B cell (primary cell): ENCODE measurements at regions not wholly inside any gene's neighbourhood (a gene's known extent, or its start where the extent isn't known, plus 50 kb on each side); places are given as distances from the start of the nearest gene placed in this dataset.

Experiments used
- ATAC-seq: fragments of 200-7000 bp; cut with Tn5 transposase; one replicate; pipeline ENCODE4 v1.10.0; 2021; ENCODE audit warnings: low read depth, mild to moderate bottlenecking, moderate number of reproducible peaks, moderate library complexity
- CTCF ChIA-PET: fragments of 350-600 bp; sonication (Branson Sonifier 250); formaldehyde crosslinking; loops from one replicate; lab custom pipeline; 2021; ENCODE audit warnings: antibody characterized with exemption, inconsistent platforms; lab: Charles Lee
- POLR2A ChIA-PET: fragments of 350-600 bp; sonication (Branson Sonifier 250); formaldehyde crosslinking; loops from one replicate; lab custom pipeline; 2021; ENCODE audit warnings: antibody characterized with exemption; lab: Charles Lee
- DNase-seq: peaks from one replicate; pipeline ENCODE4 v3.0.0; 2013
- H2AFZ ChIP-seq: 2 replicates; pipeline ENCODE4 v1.6.1; 2012; ENCODE audit warnings: mild to moderate bottlenecking, low read depth, low read length; ENCODE audit not compliant: insufficient read depth, poor library complexity, severe bottlenecking
- H3K27ac ChIP-seq, 2 donors: 1 replicate in 1 of 2; 2 replicates in 1 of 2; pipeline ENCODE4 v1.5.1; 2012 to 2013; ENCODE audit warnings: low read length in 2 of 2, mild to moderate bottlenecking in 2 of 2, moderate library complexity in 1 of 2
- H3K27me3 ChIP-seq, 4 experiments: fragments of 200-600 bp in 1 of 4; sonication (generic) in 1 of 4; replicated peaks in 1 of 4; 1 replicate in 2 of 4; 2 replicates in 2 of 4; pipeline versions ENCODE4 v1.6.1 to v1.7.0; 2013 to 2016; ENCODE audit warnings: low read length in 3 of 4, mild to moderate bottlenecking in 2 of 4, mixed read lengths in 1 of 4, moderate library complexity in 1 of 4; ENCODE audit not compliant: insufficient read depth in 4 of 4, control insufficient read depth in 3 of 4; ENCODE audit errors: control extremely low read depth in 1 of 4
- H3K36me3 ChIP-seq, 2 experiments: replicated peaks in 1 of 2; 1 replicate in 1 of 2; 2 replicates in 1 of 2; pipeline versions ENCODE4 v1.6.1 to v1.7.1; 2013; ENCODE audit warnings: low read length in 1 of 2; ENCODE audit not compliant: insufficient read depth in 2 of 2, control insufficient read depth in 1 of 2; ENCODE audit errors: control extremely low read depth in 1 of 2, extremely low read depth in 1 of 2
- H3K4me1 ChIP-seq, 2 donors: fragments of 200-600 bp in 1 of 2; sonication (generic) in 1 of 2; 1 replicate in 1 of 2; 2 replicates in 1 of 2; pipeline versions ENCODE4 v1.5.1 to v1.6.1; 2013 to 2017; ENCODE audit warnings: low read length in 2 of 2; ENCODE audit not compliant: control insufficient read depth in 2 of 2, insufficient read depth in 2 of 2
- H3K4me2 ChIP-seq: replicated peaks from 2 replicates; pipeline ENCODE3; 2012; ENCODE audit warnings: mild to moderate bottlenecking, low read depth, low read length; ENCODE audit not compliant: poor library complexity, severe bottlenecking
- H3K4me3 ChIP-seq, 5 experiments: fragments of 200-600 bp in 1 of 5; sonication (generic) in 1 of 5; 1 replicate in 3 of 5; 2 replicates in 2 of 5; pipeline versions ENCODE4 v1.5.1 to v1.7.0; 2011 to 2016; ENCODE audit warnings: low read length in 4 of 5, mild to moderate bottlenecking in 4 of 5, low read depth in 2 of 5, control low read depth in 1 of 5, moderate library complexity in 1 of 5; ENCODE audit not compliant: insufficient read depth in 1 of 5; ENCODE audit errors: control extremely low read depth in 1 of 5, extremely low read depth in 1 of 5
- H3K79me2 ChIP-seq: fragments of 200-600 bp; sonication (generic); one replicate; pipeline ENCODE4 v1.6.0; 2016; ENCODE audit warnings: low read length; ENCODE audit not compliant: control insufficient read depth, insufficient read depth
- H3K9ac ChIP-seq: fragments of 200-600 bp; sonication (generic); 2 replicates; pipeline ENCODE4 v1.6.1; 2017; ENCODE audit warnings: mild to moderate bottlenecking, low read length, moderate library complexity
- H3K9me3 ChIP-seq, 3 donors: one replicate each; pipeline versions ENCODE4 v1.6.1 to v1.7.1; 2013; ENCODE audit warnings: low read length in 2 of 3; ENCODE audit not compliant: control insufficient read depth in 2 of 3, insufficient read depth in 1 of 3; ENCODE audit errors: control extremely low read depth in 1 of 3
- H4K20me1 ChIP-seq: 2 replicates; pipeline ENCODE4 v1.6.0; 2012; ENCODE audit warnings: mild to moderate bottlenecking, low read length; ENCODE audit not compliant: insufficient read depth, control insufficient read depth, poor library complexity, severe bottlenecking
- H3K27ac Mint-ChIP-seq: one replicate; pipeline ENCODE4 v1.8.0; 2021; ENCODE audit warnings: mixed read lengths
- H3K27me3 Mint-ChIP-seq: one replicate; pipeline ENCODE4 v1.8.0; 2021; ENCODE audit warnings: mixed read lengths
- H3K4me1 Mint-ChIP-seq: one replicate; pipeline ENCODE4 v1.8.0; 2021; ENCODE audit warnings: mixed read lengths
- H3K4me3 Mint-ChIP-seq: one replicate; pipeline ENCODE4 v1.8.0; 2021; ENCODE audit warnings: mixed read lengths
- H3K9me3 Mint-ChIP-seq: one replicate; pipeline ENCODE4 v1.8.0; 2022; ENCODE audit warnings: mixed read lengths; ENCODE audit not compliant: insufficient read depth
- CTCF ChIP-seq: fragments of 200-600 bp; IDR thresholded peaks from one replicate; pipeline ENCODE4 v1.8.0; 2022; ENCODE audit warnings: antibody characterized with exemption, mild to moderate bottlenecking
- EZH2 ChIP-seq: IDR thresholded peaks from 2 replicates; pipeline ENCODE4 v1.6.1; 2012; ENCODE audit warnings: borderline replicate concordance, low read depth, mild to moderate bottlenecking, moderate library complexity, low read length; ENCODE audit not compliant: insufficient read depth, poor library complexity, severe bottlenecking
- WGBS: methylation state at CpG from one replicate; pipeline ENCODE4 v1.1.5; 2013; ENCODE audit warnings: missing lambda C conversion rate; ENCODE audit not compliant: insufficient coverage; 5-methylcytosine and 5-hydroxymethylcytosine counted together
- intact Hi-C: fragments of 100-400 bp; cut with micrococcal nuclease; formaldehyde crosslinking; loops from one replicate; pipeline ENCODE4 v1.10.0; 2022

GRCh38 chr16:9411426-9411825 lies 320.0 kb downstream of the HAPSTR1 start:
- peaks cover 4% of the 10 kb centered on the region for H3K9me3 Mint-ChIP-seq
- DNase-seq (no peak), ATAC-seq (no peak)
- POLR2A ChIA-PET: no interaction called here
- H3K27ac Mint-ChIP-seq: no peak overlapping the region
- no peaks in the 10 kb centered on the region for H3K4me1 Mint-ChIP-seq
- no peak overlapping the region for H3K4me2 ChIP-seq
- no peak overlapping the region for H3K9ac ChIP-seq
- H3K27me3 ChIP-seq: peaks cover 0 to 3% (median 0%) of the 10 kb centered on the region in 4 experiments
- H3K27ac ChIP-seq: no peak overlapping the region
- H4K20me1 ChIP-seq: no peaks in the 10 kb centered on the region
- TF ChIP-seq CTCF (no peak), EZH2 (no peak)
- no peaks in the 10 kb centered on the region for H3K4me1 ChIP-seq
- no peaks in the 10 kb centered on the region for H3K79me2 ChIP-seq
- WGBS: 85% methylated on average over 3 of the region's 7 CpGs
- H3K9me3 ChIP-seq: no peaks in the 10 kb centered on the region
- no peak overlapping the region for H2AFZ ChIP-seq
- H3K4me3 ChIP-seq: no peak overlapping the region
- intact Hi-C loops: no loop called here
- peaks cover 14% of the 10 kb centered on the region for H3K27me3 Mint-ChIP-seq
- H3K36me3 ChIP-seq: no peaks in the 10 kb centered on the region
- CTCF ChIA-PET: no interaction called here
- H3K4me3 Mint-ChIP-seq: no peak overlapping the region

GRCh38 chr16:9412031-9412914 lies 320.8 kb downstream of the HAPSTR1 start:
- peaks cover 0 to 5% (median 0%) of the 10 kb centered on the region in 3 donors for H3K9me3 ChIP-seq
- H3K4me2 ChIP-seq: no peak overlapping the region
- no peaks in the 10 kb centered on the region for H3K4me1 ChIP-seq
- H3K79me2 ChIP-seq: no peaks in the 10 kb centered on the region
- no peaks in the 10 kb centered on the region for H3K4me1 Mint-ChIP-seq
- ChIA-PET CTCF (no interaction called here), POLR2A (no interaction called here)
- ATAC-seq (no peak), DNase-seq (no peak)
- H3K4me3 ChIP-seq: no peak overlapping the region
- H3K27me3 Mint-ChIP-seq: peaks cover 14% of the 10 kb centered on the region
- intact Hi-C loops: no loop called here
- peaks cover 0 to 3% (median 0%) of the 10 kb centered on the region in 4 experiments for H3K27me3 ChIP-seq
- no peak overlapping the region for H3K9ac ChIP-seq
- H4K20me1 ChIP-seq: no peaks in the 10 kb centered on the region
- no peak for TF ChIP-seq EZH2
- no peak for TF ChIP-seq CTCF
- H3K36me3 ChIP-seq: no peaks in the 10 kb centered on the region
- WGBS: 75% methylated on average over 3 of the region's 9 CpGs
- H3K27ac ChIP-seq: no peak overlapping the region
- no peak overlapping the region for H2AFZ ChIP-seq
- H3K27ac Mint-ChIP-seq: no peak overlapping the region
- no peak overlapping the region for H3K4me3 Mint-ChIP-seq
- peaks cover 4% of the 10 kb centered on the region for H3K9me3 Mint-ChIP-seq
